Spinal cord (tissue), 9 donors: ENCODE measurements at regions not wholly inside any gene's neighbourhood (a gene's known extent, or its start where the extent isn't known, plus 50 kb on each side); places are given as distances from the start of the nearest gene placed in this dataset.
"Not testable (repeated sequence)": the region's sequence is repeated elsewhere in the genome, so short reads cannot be mapped to it uniquely, and the experiment has no call there.

ENCODE experiments used
- DNase-seq, 6 donors: peaks; one replicate each; pipeline versions ENCODE4 v3.0.0 to v3.0.0-alpha.2; 2013 to 2015; ENCODE audit warnings: low spot score in 6 of 6, low read depth in 4 of 6
- H3K27ac ChIP-seq: one replicate; pipeline ENCODE4 v1.5.1; 2013; ENCODE audit warnings: low read depth, low read length, control low read depth
- H3K27me3 ChIP-seq: one replicate; pipeline ENCODE4 v1.6.1; 2013; ENCODE audit warnings: low read length; ENCODE audit not compliant: control insufficient read depth, insufficient read depth
- H3K36me3 ChIP-seq: one replicate; pipeline ENCODE4 v1.6.1; 2013; ENCODE audit warnings: low read length; ENCODE audit not compliant: control insufficient read depth, insufficient read depth
- H3K4me1 ChIP-seq: one replicate; pipeline ENCODE4 v1.6.1; 2013; ENCODE audit warnings: low read length; ENCODE audit not compliant: control insufficient read depth, insufficient read depth
- H3K4me3 ChIP-seq: one replicate; pipeline ENCODE4 v1.5.1; 2013; ENCODE audit warnings: low read depth, low read length, control low read depth
- H3K9me3 ChIP-seq: one replicate; pipeline ENCODE4 v1.6.1; 2013; ENCODE audit warnings: low read length; ENCODE audit not compliant: control insufficient read depth, insufficient read depth
- WGBS: methylation state at CpG from one replicate; pipeline ENCODE4 v1.1.5; 2013; ENCODE audit warnings: missing lambda C conversion rate; ENCODE audit not compliant: insufficient coverage; 5-methylcytosine and 5-hydroxymethylcytosine counted together
- donor health status: healthy.

DNA sequence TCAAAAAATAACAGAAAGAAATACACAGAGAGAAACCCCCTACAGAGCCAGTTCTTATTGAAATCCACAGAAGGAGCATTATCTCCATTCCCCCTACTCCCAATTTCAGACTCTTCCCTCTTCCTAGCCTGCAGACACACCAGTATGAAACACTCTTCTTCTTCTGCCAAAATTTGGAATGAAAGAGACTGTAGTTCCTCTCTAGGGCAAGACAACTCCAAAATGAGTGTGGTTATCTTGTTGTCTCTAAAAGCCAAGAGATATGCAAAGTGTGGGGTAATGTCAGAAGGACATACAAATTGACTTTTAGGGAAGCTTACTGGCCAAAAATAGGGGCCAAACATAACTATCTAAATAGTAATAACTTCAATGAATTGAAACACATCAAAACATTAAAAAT lies 337.1 kb upstream of the SETBP1 start:
- H3K27ac ChIP-seq = no peak overlapping the region
- H3K27me3 ChIP-seq = no peaks in the 10 kb centered on the region
- H3K9me3 ChIP-seq = no peaks in the 10 kb centered on the region
- no peaks in the 10 kb centered on the region for H3K36me3 ChIP-seq
- peak in 1 of 6 donors; percentile 18 for DNase-seq
- no peaks in the 10 kb centered on the region for H3K4me1 ChIP-seq
- no peak overlapping the region for H3K4me3 ChIP-seq

DNA sequence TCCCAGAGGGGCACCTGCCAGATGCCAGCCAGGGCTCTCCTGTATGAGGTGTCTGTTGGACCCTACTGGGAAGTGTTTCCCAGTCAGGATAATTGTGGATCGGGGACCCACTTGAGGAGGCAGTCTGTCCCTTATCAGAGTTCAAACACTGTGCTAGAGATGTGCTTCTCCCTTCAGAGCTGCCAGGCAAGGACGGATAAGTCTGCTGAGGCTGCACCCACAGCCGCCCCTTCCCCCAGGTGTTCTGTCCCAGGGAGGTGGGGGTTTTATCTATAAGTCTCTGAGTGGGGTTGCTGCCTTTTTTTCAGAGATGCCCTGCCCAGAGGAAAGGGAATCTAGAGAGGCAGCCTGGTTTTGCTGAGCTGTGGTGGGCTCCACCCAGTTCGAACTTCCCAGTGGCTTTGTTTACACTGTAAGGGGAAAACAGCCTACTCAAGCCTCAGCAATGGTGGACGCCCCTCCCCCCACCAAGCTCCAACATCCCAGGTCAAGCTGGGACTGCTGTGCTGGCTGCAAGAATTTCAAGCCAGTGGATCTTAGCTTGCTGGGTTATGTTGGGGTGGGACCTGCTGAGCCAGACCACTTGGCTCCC lies 324.0 kb upstream of the SETBP1 start:
- Histone ChIP-seq H3K4me1 (no peaks in the 10 kb centered on the region), H3K36me3 (no peaks in the 10 kb centered on the region), H3K4me3 (no peak overlapping the region), H3K27ac (no peak overlapping the region), H3K9me3 (peaks cover 5% of the 10 kb centered on the region), H3K27me3 (no peaks in the 10 kb centered on the region)
- DNase-seq = no peak
- 93% methylated on average over 1 of the region's 5 CpGs for WGBS

DNA sequence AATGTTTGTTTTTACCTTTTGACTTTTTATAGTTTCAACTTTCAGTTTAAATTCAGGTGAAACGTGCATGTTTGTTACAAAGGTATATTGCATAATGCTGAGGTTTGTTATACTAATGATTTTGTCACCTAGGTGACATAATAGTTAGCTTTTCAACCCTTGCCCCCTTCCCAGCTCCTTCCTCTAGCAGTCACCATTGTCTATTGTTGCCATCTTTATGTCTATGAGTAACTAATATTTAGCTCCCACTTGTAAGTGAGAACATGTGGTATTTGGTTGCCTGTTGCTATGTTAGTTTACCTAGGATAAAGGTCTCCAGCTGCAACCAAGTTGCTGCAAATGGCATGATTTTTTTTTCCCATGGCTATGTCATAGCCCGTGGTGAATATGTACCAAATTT lies 322.3 kb upstream of the SETBP1 start:
- Histone ChIP-seq H3K4me3 (no peak overlapping the region), H3K27me3 (no peaks in the 10 kb centered on the region), H3K9me3 (peaks cover 2% of the 10 kb centered on the region), H3K36me3 (no peaks in the 10 kb centered on the region), H3K4me1 (no peaks in the 10 kb centered on the region), H3K27ac (no peak overlapping the region)
- WGBS = no CpG with 5 or more reads among the region's 2 CpGs
- DNase-seq = no peak

DNA sequence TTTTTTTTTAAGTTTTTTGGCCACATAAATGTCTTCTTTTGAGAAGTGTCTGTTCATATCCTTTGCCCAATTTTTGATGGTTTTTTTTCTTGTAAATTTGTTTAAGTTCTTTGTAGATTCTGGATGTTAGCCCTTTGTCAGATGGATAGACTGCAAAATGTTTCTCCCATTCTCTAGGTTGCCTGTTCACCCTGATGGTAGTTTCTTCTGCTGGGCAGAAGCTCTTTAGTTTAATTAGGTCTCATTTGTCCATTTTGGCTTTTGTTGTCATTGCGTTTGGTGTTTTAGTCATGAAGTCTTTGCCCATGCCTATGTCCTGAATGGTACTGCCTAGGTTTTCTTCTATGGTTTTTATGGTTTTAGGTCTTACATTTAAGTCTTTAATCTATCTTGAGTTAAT lies 320.9 kb upstream of the SETBP1 start:
- WGBS = no CpG with 5 or more reads among the region's 1 CpG
- H3K4me3 ChIP-seq, H3K4me1 ChIP-seq, H3K36me3 ChIP-seq, H3K9me3 ChIP-seq, H3K27me3 ChIP-seq, H3K27ac ChIP-seq, DNase-seq: not testable (repeated sequence)

DNA sequence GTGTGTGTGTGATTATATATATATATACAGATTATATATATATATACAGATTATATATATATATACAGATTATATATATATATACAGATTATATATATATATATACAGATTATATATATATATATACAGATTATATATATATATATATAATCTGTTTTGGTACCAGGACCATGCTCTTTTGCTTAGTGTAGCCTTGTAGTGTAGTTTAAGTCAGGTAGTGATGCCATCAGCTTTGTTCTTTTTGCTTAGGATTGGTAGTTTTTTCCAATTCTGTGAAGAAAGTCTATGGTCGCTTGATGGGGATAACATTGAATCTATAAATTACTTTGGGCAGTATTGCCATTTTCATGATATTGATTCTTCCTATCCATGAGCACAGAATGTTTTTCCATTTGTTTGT lies 318.5 kb upstream of the SETBP1 start:
- not testable (repeated sequence) for H3K9me3 ChIP-seq, DNase-seq, H3K4me1 ChIP-seq, H3K4me3 ChIP-seq, H3K27me3 ChIP-seq, H3K36me3 ChIP-seq, H3K27ac ChIP-seq
- no CpG with 5 or more reads among the region's 1 CpG for WGBS

DNA sequence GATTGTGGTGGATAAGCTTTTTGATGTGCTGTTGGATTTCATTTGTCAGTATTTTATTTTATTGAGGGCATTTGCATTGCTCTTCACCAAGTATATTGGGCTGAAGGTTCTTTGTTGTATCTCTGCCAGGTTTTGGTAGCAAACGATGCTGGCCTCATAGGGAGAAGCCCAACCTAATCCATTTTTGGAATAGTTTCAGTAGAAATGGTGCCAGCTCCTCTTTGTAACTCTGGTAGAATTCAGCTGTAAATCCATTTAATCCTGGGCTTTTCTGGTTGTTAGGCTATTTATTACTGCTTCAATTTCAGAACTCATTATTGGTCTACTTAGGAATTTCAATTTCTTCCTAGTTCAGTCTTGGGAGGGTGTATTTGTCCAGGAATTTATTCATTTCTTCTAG lies 309.8 kb upstream of the SETBP1 start:
- peaks cover 6% of the 10 kb centered on the region for H3K9me3 ChIP-seq
- H3K4me1 ChIP-seq = no peaks in the 10 kb centered on the region
- H3K27ac ChIP-seq = no peak overlapping the region
- no peak overlapping the region for H3K4me3 ChIP-seq
- no CpG with 5 or more reads among the region's 1 CpG for WGBS
- no peak for DNase-seq
- no peaks in the 10 kb centered on the region for H3K36me3 ChIP-seq
- no peaks in the 10 kb centered on the region for H3K27me3 ChIP-seq

DNA sequence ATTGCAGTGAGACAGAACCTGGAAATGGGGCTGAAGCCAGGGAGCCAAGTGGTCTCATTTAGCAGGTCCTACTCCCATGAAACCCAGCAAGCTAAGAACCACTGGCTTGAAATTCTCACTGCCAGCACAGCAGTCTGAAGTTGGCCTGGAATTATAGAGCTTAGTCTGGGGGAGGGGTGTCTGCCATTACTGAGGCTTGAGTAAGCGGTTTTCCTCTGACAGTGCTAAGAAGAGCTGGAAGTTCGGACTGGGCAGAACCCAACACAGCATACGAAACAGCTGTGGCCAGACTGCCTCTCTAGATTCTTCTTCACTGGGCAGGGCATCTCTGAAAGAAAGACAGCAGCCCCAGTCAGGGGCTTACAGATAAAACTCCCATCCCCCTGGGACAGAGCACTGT lies 305.7 kb upstream of the SETBP1 start:
- Histone ChIP-seq H3K36me3 (no peaks in the 10 kb centered on the region), H3K4me3 (no peak overlapping the region), H3K9me3 (peaks cover 4% of the 10 kb centered on the region), H3K27me3 (no peaks in the 10 kb centered on the region), H3K27ac (no peak overlapping the region), H3K4me1 (no peaks in the 10 kb centered on the region)
- 100% methylated on average over 2 of the region's 3 CpGs for WGBS
- no peak for DNase-seq

DNA sequence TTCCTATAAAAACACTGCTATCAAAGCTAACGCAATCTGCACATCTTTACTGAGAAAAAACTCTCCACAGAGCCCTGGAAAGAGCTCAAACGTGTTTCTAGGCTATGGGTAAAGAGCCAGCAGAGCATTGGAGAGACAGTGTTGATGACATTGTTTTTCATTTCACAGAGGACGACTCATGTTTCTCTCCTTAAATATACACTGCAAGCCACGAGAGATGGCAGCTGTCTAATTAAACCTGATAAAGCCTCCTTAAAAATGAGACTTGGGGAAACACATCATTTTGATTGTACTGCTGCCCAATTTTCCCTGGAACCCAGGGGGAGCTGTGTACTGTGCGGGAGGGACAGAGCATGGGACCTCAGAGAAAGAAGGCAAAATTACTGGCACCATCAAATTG lies 294.3 kb upstream of the SETBP1 start:
- H3K9me3 ChIP-seq = no peaks in the 10 kb centered on the region
- H3K4me3 ChIP-seq = no peak overlapping the region
- H3K4me1 ChIP-seq = no peaks in the 10 kb centered on the region
- WGBS = 55% methylated on average over 2 of the region's 5 CpGs
- no peak overlapping the region for H3K27ac ChIP-seq
- DNase-seq = peak in 5 of 6 donors; percentile 3 to 87 (median 20)
- H3K36me3 ChIP-seq = no peaks in the 10 kb centered on the region
- no peaks in the 10 kb centered on the region for H3K27me3 ChIP-seq

DNA sequence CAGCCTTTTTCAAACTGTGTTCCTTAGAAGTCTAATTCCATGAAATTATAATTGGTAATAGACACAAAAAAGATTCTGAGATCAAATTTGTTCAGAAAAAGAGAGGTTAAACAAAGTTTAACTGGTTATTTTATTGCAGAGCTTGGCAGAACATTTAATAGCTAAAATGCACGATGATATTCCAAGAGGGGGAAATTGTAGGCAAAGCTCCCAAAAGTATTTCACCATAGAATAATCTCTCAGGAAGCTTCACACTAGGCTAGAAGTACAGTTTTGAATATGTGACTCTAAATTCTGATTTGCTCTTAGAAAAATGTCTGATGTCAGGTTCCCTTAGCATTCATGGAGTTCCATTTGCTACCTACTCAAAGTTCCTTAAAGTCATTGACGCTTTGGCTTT lies 292.4 kb upstream of the SETBP1 start:
- H3K9me3 ChIP-seq = no peaks in the 10 kb centered on the region
- H3K4me3 ChIP-seq = no peak overlapping the region
- no peak overlapping the region for H3K27ac ChIP-seq
- no peaks in the 10 kb centered on the region for H3K4me1 ChIP-seq
- DNase-seq = no peak
- H3K27me3 ChIP-seq = no peaks in the 10 kb centered on the region
- H3K36me3 ChIP-seq = no peaks in the 10 kb centered on the region
- no CpG with 5 or more reads among the region's 2 CpGs for WGBS

DNA sequence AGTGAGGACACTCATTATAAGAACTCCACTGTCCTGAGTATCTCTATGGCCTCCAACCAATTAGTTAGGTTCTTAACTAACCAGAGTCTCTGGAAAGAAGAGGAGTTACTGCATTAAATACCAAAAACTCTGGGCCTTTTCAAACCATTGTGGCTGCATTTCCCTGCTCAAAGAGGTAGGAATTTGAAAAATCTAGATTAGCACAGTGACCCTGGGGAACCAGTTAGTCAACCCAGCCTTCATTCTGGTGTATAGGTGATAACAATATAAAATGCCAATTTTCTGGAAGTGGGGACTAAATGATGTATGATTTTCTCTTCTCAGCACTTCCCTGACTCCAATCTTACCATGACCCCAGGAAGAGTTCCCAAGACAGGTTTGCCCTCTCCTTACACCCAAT lies 287.8 kb upstream of the SETBP1 start:
- Histone ChIP-seq H3K4me1 (no peaks in the 10 kb centered on the region), H3K4me3 (no peak overlapping the region), H3K27ac (no peak overlapping the region), H3K9me3 (no peaks in the 10 kb centered on the region), H3K36me3 (no peaks in the 10 kb centered on the region), H3K27me3 (no peaks in the 10 kb centered on the region)
- DNase-seq = no peak
